Memory B cell (primary cell): ENCODE measurements at regions not wholly inside any gene's neighbourhood (a gene's known extent, or its start where the extent isn't known, plus 50 kb on each side); places are given as distances from the start of the nearest gene placed in this dataset.

Experiments
- ATAC-seq: fragments of 150-1000 bp; cut with Tn5 transposase; 2 replicates; pipeline ENCODE4 v1.10.0; 2021; ENCODE audit warnings: low read depth, mild to moderate bottlenecking, moderate library complexity
- DNase-seq, 2 donors: peaks; one replicate each; pipeline ENCODE4 v3.0.0; 2022; ENCODE audit warnings: low spot score in 2 of 2
- H3K27ac Mint-ChIP-seq: one replicate; pipeline ENCODE4 v1.8.0; 2022; ENCODE audit warnings: mild to moderate bottlenecking, moderate library complexity, mixed read lengths
- H3K27me3 Mint-ChIP-seq: one replicate; pipeline ENCODE4 v1.8.0; 2022; ENCODE audit warnings: mixed read lengths
- H3K36me3 Mint-ChIP-seq: one replicate; pipeline ENCODE4 v1.8.0; 2022; ENCODE audit warnings: mild to moderate bottlenecking, mixed read lengths
- H3K4me1 Mint-ChIP-seq: one replicate; pipeline ENCODE4 v1.8.0; 2022; ENCODE audit warnings: mixed read lengths
- H3K4me3 Mint-ChIP-seq: one replicate; pipeline ENCODE4 v1.8.0; 2022; ENCODE audit warnings: mild to moderate bottlenecking, moderate library complexity, mixed read lengths
- H3K9me3 Mint-ChIP-seq: one replicate; pipeline ENCODE4 v1.8.0; 2022; ENCODE audit warnings: mixed read lengths

- H3K4me1 Mint-ChIP-seq: peaks cover 59% of the 10 kb centered on the region
- ATAC-seq (no peak), DNase-seq (no peak)
- peaks cover 25% of the 10 kb centered on the region for H3K36me3 Mint-ChIP-seq
- H3K27me3 Mint-ChIP-seq: no peaks in the 10 kb centered on the region
- H3K4me3 Mint-ChIP-seq: no peak overlapping the region
- peak overlapping the region; percentile 42 for H3K27ac Mint-ChIP-seq
- no peaks in the 10 kb centered on the region for H3K9me3 Mint-ChIP-seq
These were observed 53.7 kb upstream of the TRAK1 start for GRCh38 chr3:42037318-42037945.

- H3K4me3 Mint-ChIP-seq: peak overlapping the region; percentile 14
- peaks cover 24% of the 10 kb centered on the region for H3K36me3 Mint-ChIP-seq
- H3K9me3 Mint-ChIP-seq: no peaks in the 10 kb centered on the region
- DNase-seq (no peak), ATAC-seq (peak; percentile 29)
- H3K27ac Mint-ChIP-seq: peak overlapping the region; percentile 42
- peaks cover 64% of the 10 kb centered on the region for H3K4me1 Mint-ChIP-seq
- no peaks in the 10 kb centered on the region for H3K27me3 Mint-ChIP-seq
These were observed 54.7 kb upstream of the TRAK1 start for GRCh38 chr3:42036483-42036823.

GRCh38 chr3:42035816-42036482 lies 55.2 kb upstream of the TRAK1 start:
- DNase-seq: no peak
- Mint-ChIP-seq H3K4me1 (peaks cover 62% of the 10 kb centered on the region), H3K27ac (peak overlapping the region; percentile 42), H3K4me3 (peak overlapping the region; percentile 14), H3K9me3 (no peaks in the 10 kb centered on the region), H3K36me3 (peaks cover 23% of the 10 kb centered on the region), H3K27me3 (no peaks in the 10 kb centered on the region)
- no peak for ATAC-seq

GRCh38 chr3:42035007-42035406 lies 56.1 kb upstream of the TRAK1 start:
- ATAC-seq (no peak), DNase-seq (no peak)
- H3K36me3 Mint-ChIP-seq: peaks cover 23% of the 10 kb centered on the region
- no peaks in the 10 kb centered on the region for H3K27me3 Mint-ChIP-seq
- H3K4me1 Mint-ChIP-seq: peaks cover 60% of the 10 kb centered on the region
- H3K4me3 Mint-ChIP-seq: no peak overlapping the region
- no peaks in the 10 kb centered on the region for H3K9me3 Mint-ChIP-seq
- peak overlapping the region; percentile 42 for H3K27ac Mint-ChIP-seq

- Mint-ChIP-seq H3K27me3 (no peaks in the 10 kb centered on the region), H3K36me3 (peaks cover 19% of the 10 kb centered on the region), H3K4me3 (no peak overlapping the region), H3K9me3 (no peaks in the 10 kb centered on the region), H3K27ac (peak overlapping the region; percentile 67), H3K4me1 (peaks cover 62% of the 10 kb centered on the region)
- DNase-seq: no peak
- no peak for ATAC-seq
These were observed 57.4 kb upstream of the TRAK1 start for GRCh38 chr3:42033741-42034140.

- ATAC-seq: no peak
- peaks cover 63% of the 10 kb centered on the region for H3K4me1 Mint-ChIP-seq
- H3K4me3 Mint-ChIP-seq: no peak overlapping the region
- H3K27ac Mint-ChIP-seq: peak overlapping the region; percentile 67
- H3K27me3 Mint-ChIP-seq: no peaks in the 10 kb centered on the region
- H3K9me3 Mint-ChIP-seq: peaks cover 3% of the 10 kb centered on the region
- H3K36me3 Mint-ChIP-seq: peaks cover 25% of the 10 kb centered on the region
- DNase-seq: no peak
These were observed 58.3 kb upstream of the TRAK1 start for GRCh38 chr3:42032693-42033349.

- peaks cover 25% of the 10 kb centered on the region for H3K36me3 Mint-ChIP-seq
- H3K9me3 Mint-ChIP-seq: peaks cover 3% of the 10 kb centered on the region
- H3K4me1 Mint-ChIP-seq: peaks cover 54% of the 10 kb centered on the region
- DNase-seq: no peak
- H3K27me3 Mint-ChIP-seq: no peaks in the 10 kb centered on the region
- no peak for ATAC-seq
- no peak overlapping the region for H3K27ac Mint-ChIP-seq
- H3K4me3 Mint-ChIP-seq: no peak overlapping the region
These were observed 59.2 kb upstream of the TRAK1 start for GRCh38 chr3:42031808-42032480.

GRCh38 chr3:42028474-42028873 lies 62.7 kb upstream of the TRAK1 start:
- DNase-seq (no peak), ATAC-seq (no peak)
- Mint-ChIP-seq H3K9me3 (peaks cover 3% of the 10 kb centered on the region), H3K4me3 (no peak overlapping the region), H3K36me3 (peaks cover 6% of the 10 kb centered on the region), H3K27ac (peak overlapping the region; percentile 15), H3K4me1 (peaks cover 41% of the 10 kb centered on the region), H3K27me3 (no peaks in the 10 kb centered on the region)

GRCh38 chr3:42027571-42027970 lies 63.6 kb upstream of the TRAK1 start:
- Mint-ChIP-seq H3K36me3 (peaks cover 10% of the 10 kb centered on the region), H3K27me3 (no peaks in the 10 kb centered on the region), H3K9me3 (peaks cover 3% of the 10 kb centered on the region), H3K27ac (no peak overlapping the region), H3K4me1 (peaks cover 45% of the 10 kb centered on the region), H3K4me3 (no peak overlapping the region)
- DNase-seq: no peak
- no peak for ATAC-seq

GRCh38 chr3:42025370-42026138 lies 63.7 kb upstream of the ULK4 start:
- H3K27ac Mint-ChIP-seq: peak overlapping the region; percentile 67
- H3K36me3 Mint-ChIP-seq: peaks cover 10% of the 10 kb centered on the region
- peak; percentile 60 for ATAC-seq

GRCh38 chr3:42024591-42025351 lies 62.9 kb upstream of the ULK4 start:
- ATAC-seq (peak; percentile 41), DNase-seq (no peak)
- H3K27ac Mint-ChIP-seq: peak overlapping the region; percentile 67
- peaks cover 3% of the 10 kb centered on the region for H3K9me3 Mint-ChIP-seq
- peaks cover 50% of the 10 kb centered on the region for H3K4me1 Mint-ChIP-seq
- H3K27me3 Mint-ChIP-seq: no peaks in the 10 kb centered on the region
- H3K4me3 Mint-ChIP-seq: peak overlapping the region; percentile 32
- peaks cover 12% of the 10 kb centered on the region for H3K36me3 Mint-ChIP-seq

More at GRCh38 chr3:42025370-42026138, 63.7 kb upstream of the ULK4 start:
- Mint-ChIP-seq H3K9me3 (peaks cover 3% of the 10 kb centered on the region), H3K27me3 (no peaks in the 10 kb centered on the region), H3K4me3 (peak overlapping the region; percentile 52), H3K4me1 (peaks cover 48% of the 10 kb centered on the region)
- no peak for DNase-seq

GRCh38 chr3:42023380-42023779 lies 61.5 kb upstream of the ULK4 start:
- H3K4me1 Mint-ChIP-seq: peaks cover 49% of the 10 kb centered on the region
- peaks cover 2% of the 10 kb centered on the region for H3K9me3 Mint-ChIP-seq
- ATAC-seq: no peak
- H3K36me3 Mint-ChIP-seq: peaks cover 10% of the 10 kb centered on the region
- DNase-seq: no peak
- no peaks in the 10 kb centered on the region for H3K27me3 Mint-ChIP-seq
- peak overlapping the region; percentile 67 for H3K27ac Mint-ChIP-seq
- peak overlapping the region; percentile 18 for H3K4me3 Mint-ChIP-seq

GRCh38 chr3:42022355-42022754 lies 60.5 kb upstream of the ULK4 start:
- no peaks in the 10 kb centered on the region for H3K27me3 Mint-ChIP-seq
- ATAC-seq (no peak), DNase-seq (no peak)
- H3K36me3 Mint-ChIP-seq: peaks cover 7% of the 10 kb centered on the region
- peak overlapping the region; percentile 67 for H3K27ac Mint-ChIP-seq
- peaks cover 48% of the 10 kb centered on the region for H3K4me1 Mint-ChIP-seq
- no peak overlapping the region for H3K4me3 Mint-ChIP-seq
- no peaks in the 10 kb centered on the region for H3K9me3 Mint-ChIP-seq
